CD4-positive, alpha-beta T cell (primary cell): ENCODE measurements at regions not wholly inside any gene's neighbourhood (a gene's known extent, or its start where the extent isn't known, plus 50 kb on each side); places are given as distances from the start of the nearest gene placed in this dataset.
A peak's percentile ranks its signal among the peaks of the same experiment; 100 is the strongest.

ENCODE experiments used
- ATAC-seq: fragments of 200-7000 bp; cut with Tn5 transposase; one replicate; pipeline ENCODE4 v1.10.0; 2022; ENCODE audit warnings: mild to moderate bottlenecking; ENCODE audit not compliant: poor library complexity
- CTCF ChIA-PET: fragments of 350-600 bp; sonication (Branson Sonifier 250); formaldehyde crosslinking; loops from one replicate; lab custom pipeline; 2021; ENCODE audit warnings: antibody characterized with exemption, inconsistent platforms; lab: Charles Lee
- POLR2A ChIA-PET: fragments of 350-600 bp; sonication (Branson Sonifier 250); formaldehyde crosslinking; loops from one replicate; lab custom pipeline; 2021; ENCODE audit warnings: antibody characterized with exemption, inconsistent platforms; lab: Charles Lee
- DNase-seq, 14 experiments: peaks; one replicate each; pipeline ENCODE4 v3.0.0-alpha.2; 2013 to 2020; ENCODE audit warnings: mixed read lengths in 2 of 14
- H3K27ac ChIP-seq, 2 donors: one replicate each; pipeline versions ENCODE4 v1.5.1 to v1.7.0; 2013; ENCODE audit warnings: low read length in 2 of 2, low read depth in 1 of 2, mild to moderate bottlenecking in 1 of 2
- H3K27me3 ChIP-seq, 2 experiments: 1 replicate in 1 of 2; 2 replicates in 1 of 2; pipeline versions ENCODE4 v1.6.1 to v1.7.0; 2013; ENCODE audit warnings: low read length in 2 of 2, control low read depth in 1 of 2, mild to moderate bottlenecking in 1 of 2, moderate library complexity in 1 of 2; ENCODE audit not compliant: insufficient read depth in 2 of 2, control insufficient read depth in 1 of 2
- H3K36me3 ChIP-seq: one replicate; pipeline ENCODE4 v1.6.1; 2013; ENCODE audit warnings: low read length, control low read depth; ENCODE audit not compliant: insufficient read depth
- H3K4me1 ChIP-seq: one replicate; pipeline ENCODE4 v1.6.1; 2013; ENCODE audit warnings: low read length, control low read depth; ENCODE audit not compliant: insufficient read depth
- H3K4me3 ChIP-seq: one replicate; pipeline ENCODE4 v1.5.1; 2013; ENCODE audit warnings: mild to moderate bottlenecking, low read length, moderate library complexity
- H3K9me3 ChIP-seq, 2 experiments: 1 replicate in 1 of 2; 2 replicates in 1 of 2; pipeline versions ENCODE4 v1.6.1 to v1.7.0; 2013; ENCODE audit warnings: low read length in 2 of 2, mild to moderate bottlenecking in 2 of 2, control low read depth in 1 of 2, moderate library complexity in 1 of 2; ENCODE audit not compliant: control insufficient read depth in 1 of 2, insufficient read depth in 1 of 2
- H3K27ac Mint-ChIP-seq: one replicate; pipeline ENCODE4 v1.8.0; 2020; ENCODE audit warnings: mixed read lengths
- H3K27me3 Mint-ChIP-seq: one replicate; pipeline ENCODE4 v1.8.0; 2021; ENCODE audit warnings: mixed read lengths
- H3K36me3 Mint-ChIP-seq: one replicate; pipeline ENCODE4 v1.8.0; 2021; ENCODE audit warnings: low read depth, mixed read lengths
- H3K4me1 Mint-ChIP-seq: one replicate; pipeline ENCODE4 v1.8.0; 2021; ENCODE audit warnings: low read depth, mixed read lengths
- H3K4me3 Mint-ChIP-seq: one replicate; pipeline ENCODE4 v1.8.0; 2020; ENCODE audit warnings: mild to moderate bottlenecking, mixed read lengths
- H3K9me3 Mint-ChIP-seq: one replicate; pipeline ENCODE4 v1.8.0; 2020; ENCODE audit warnings: mixed read lengths
- CTCF ChIP-seq: fragments of 200-600 bp; IDR thresholded peaks from one replicate; pipeline ENCODE4 v1.8.0; 2022; ENCODE audit warnings: antibody characterized with exemption, mild to moderate bottlenecking
- intact Hi-C, 2 experiments: fragments of 100-400 bp; cut with DNase I in 1 of 2; cut with micrococcal nuclease in 1 of 2; formaldehyde crosslinking; loops; one replicate each; pipeline versions ENCODE4 v1.15.1 to v1.9.0; 2023 to 2025; cut with DNase I, micrococcal nuclease

- no peaks in the 10 kb centered on the region for H3K27me3 Mint-ChIP-seq
- H3K4me3 Mint-ChIP-seq = no peak overlapping the region
- Histone ChIP-seq H3K4me1 (peaks cover 18% of the 10 kb centered on the region), H3K4me3 (no peak overlapping the region), H3K36me3 (no peaks in the 10 kb centered on the region), H3K9me3 (no peaks in the 10 kb centered on the region), H3K27me3 (no peaks in the 10 kb centered on the region), H3K27ac (no peak overlapping the region)
- peak in 2 of 14 experiments; percentile 20 to 34 for DNase-seq
- H3K36me3 Mint-ChIP-seq = no peaks in the 10 kb centered on the region
- ATAC-seq = no peak
- TF ChIP-seq CTCF = no peak
- CTCF ChIA-PET = interaction anchor here (1.0 to 2.0 kb wide), 5 partner anchors 201 to 325 kb away, joined by 3 to 6 read pairs (median 5); partner anchors contain the start of genes FBXO11 and MSH6
- H3K27ac Mint-ChIP-seq = no peak overlapping the region
- peaks cover 11% of the 10 kb centered on the region for H3K4me1 Mint-ChIP-seq
- H3K9me3 Mint-ChIP-seq = no peaks in the 10 kb centered on the region
- POLR2A ChIA-PET = interaction anchor here (1.6 kb wide), 1 partner anchor 200 kb away, joined by 5 read pairs; no protein-coding TSS in a partner anchor
- intact Hi-C loops = loop anchor here (2.0 to 10.0 kb wide), 4 partner anchors 203 to 770 kb away; no protein-coding TSS in a partner anchor
Observed at GRCh38 chr2:48107326-48107925, 201.1 kb upstream of the FBXO11 start.

GRCh38 chr2:48108455-48108854, 202.2 kb upstream of the FBXO11 start:
- ChIA-PET POLR2A (no interaction called here), CTCF (no interaction called here)
- H3K27ac ChIP-seq = no peak overlapping the region
- no peaks in the 10 kb centered on the region for H3K9me3 ChIP-seq
- no peaks in the 10 kb centered on the region for H3K27me3 Mint-ChIP-seq
- intact Hi-C loops = loop anchor here (5.0 to 10.0 kb wide), 3 partner anchors 341 to 771 kb away; no protein-coding TSS in a partner anchor
- H3K27me3 ChIP-seq = no peaks in the 10 kb centered on the region
- H3K4me1 Mint-ChIP-seq = peaks cover 16% of the 10 kb centered on the region
- peaks cover 20% of the 10 kb centered on the region for H3K4me1 ChIP-seq
- TF ChIP-seq CTCF = no peak
- no peak for DNase-seq
- H3K36me3 ChIP-seq = no peaks in the 10 kb centered on the region
- no peaks in the 10 kb centered on the region for H3K9me3 Mint-ChIP-seq
- ATAC-seq = no peak
- no peak overlapping the region for H3K27ac Mint-ChIP-seq
- H3K4me3 Mint-ChIP-seq = no peak overlapping the region
- H3K36me3 Mint-ChIP-seq = no peaks in the 10 kb centered on the region
- no peak overlapping the region for H3K4me3 ChIP-seq

- Mint-ChIP-seq H3K4me3 (peak overlapping the region; percentile 6), H3K4me1 (peaks cover 23% of the 10 kb centered on the region)
Observed at GRCh38 chr2:48109491-48110204, 203.3 kb upstream of the FBXO11 start.

More at GRCh38 chr2:48109491-48110204, 203.3 kb upstream of the FBXO11 start:
- ATAC-seq (no peak), DNase-seq (no peak)
- no peaks in the 10 kb centered on the region for H3K9me3 ChIP-seq
- H3K27ac ChIP-seq = no peak overlapping the region
- H3K4me3 ChIP-seq = no peak overlapping the region
- no peaks in the 10 kb centered on the region for H3K27me3 Mint-ChIP-seq
- ChIA-PET POLR2A (no interaction called here), CTCF (interaction anchor here (0.8 to 1.3 kb wide), 2 partner anchors 311 to 342 kb away, joined by 3 to 4 read pairs; no protein-coding TSS in a partner anchor)
- no peaks in the 10 kb centered on the region for H3K9me3 Mint-ChIP-seq
- TF ChIP-seq CTCF = no peak
- no peaks in the 10 kb centered on the region for H3K27me3 ChIP-seq
- no peak overlapping the region for H3K27ac Mint-ChIP-seq
- H3K36me3 Mint-ChIP-seq = no peaks in the 10 kb centered on the region
- no peaks in the 10 kb centered on the region for H3K36me3 ChIP-seq
- intact Hi-C loops = loop anchor here (5.0 to 10.0 kb wide), 3 partner anchors 342 to 772 kb away; no protein-coding TSS in a partner anchor
- peaks cover 22% of the 10 kb centered on the region for H3K4me1 ChIP-seq
